ENCODE measurements at regions not wholly inside any gene's neighbourhood (a gene's known extent, or its start where the extent isn't known, plus 50 kb on each side); places are given as distances from the start of the nearest gene placed in this dataset.
"Not testable (repeated sequence)": the region's sequence is repeated elsewhere in the genome, so short reads cannot be mapped to it uniquely, and the experiment has no call there.

GRCh38 chr6:112522587-112522986, 175.5 kb downstream of the RFPL4B start:
- DNase-seq, result no peak

- DNase-seq, result no peak
Observed at GRCh38 chr6:112524071-112524470, 176.9 kb downstream of the RFPL4B start.

- no peak for DNase-seq
Observed at GRCh38 chr6:112525749-112526148, 178.6 kb downstream of the RFPL4B start.

GRCh38 chr6:112526594-112526993, 179.5 kb downstream of the RFPL4B start:
- DNase-seq, result no peak

GRCh38 chr6:112528306-112528705, 181.2 kb downstream of the RFPL4B start:
- DNase-seq, result not testable (repeated sequence)

GRCh38 chr6:112535816-112536215, 188.7 kb downstream of the RFPL4B start:
- no peak for DNase-seq

GRCh38 chr6:112539355-112539754, 192.2 kb downstream of the RFPL4B start:
- DNase-seq, result no peak

GRCh38 chr6:112541847-112542246, 194.7 kb downstream of the RFPL4B start:
- DNase-seq, result not testable (repeated sequence)

- DNase-seq, result not testable (repeated sequence)
Observed at GRCh38 chr6:112547321-112548085, 200.4 kb downstream of the RFPL4B start.

- no peak for DNase-seq
Observed at GRCh38 chr6:112549749-112550148, 202.6 kb downstream of the RFPL4B start.

GRCh38 chr6:112557435-112557834, 210.3 kb downstream of the RFPL4B start:
- DNase-seq, result no peak

GRCh38 chr6:112557961-112558360, 210.8 kb downstream of the RFPL4B start:
- no peak for DNase-seq

- DNase-seq, result no peak
Observed at GRCh38 chr6:112560651-112561050, 213.5 kb downstream of the RFPL4B start.

GRCh38 chr6:112562301-112563231, 215.4 kb downstream of the RFPL4B start:
- no peak for DNase-seq

- no peak for DNase-seq
Observed at GRCh38 chr6:112563368-112563767, 216.2 kb downstream of the RFPL4B start.

GRCh38 chr6:112568066-112568465, 220.9 kb downstream of the RFPL4B start:
- no peak for DNase-seq

- no peak for DNase-seq
Observed at GRCh38 chr6:112571488-112572270, 224.5 kb downstream of the RFPL4B start.

- no peak for DNase-seq
Observed at GRCh38 chr6:112574190-112574589, 227.1 kb downstream of the RFPL4B start.

- no peak for DNase-seq
Observed at GRCh38 chr6:112575309-112575834, 228.2 kb downstream of the RFPL4B start.

- no peak for DNase-seq
Observed at GRCh38 chr6:112576423-112576822, 229.3 kb downstream of the RFPL4B start.

- DNase-seq, result no peak
Observed at GRCh38 chr6:112579601-112580000, 232.5 kb downstream of the RFPL4B start.

- DNase-seq, result no peak
Observed at GRCh38 chr6:112581015-112581414, 233.9 kb downstream of the RFPL4B start.

- no peak for DNase-seq
Observed at GRCh38 chr6:112590326-112590725, 243.2 kb downstream of the RFPL4B start.
